CMK (cell line): ENCODE measurements at regions not wholly inside any gene's neighbourhood (a gene's known extent, or its start where the extent isn't known, plus 50 kb on each side); places are given as distances from the start of the nearest gene placed in this dataset.

Experiments used
- DNase-seq: peaks from one replicate; pipeline ENCODE4 v3.0.0-alpha.2; 2010; ENCODE audit warnings: low read depth

DNA sequence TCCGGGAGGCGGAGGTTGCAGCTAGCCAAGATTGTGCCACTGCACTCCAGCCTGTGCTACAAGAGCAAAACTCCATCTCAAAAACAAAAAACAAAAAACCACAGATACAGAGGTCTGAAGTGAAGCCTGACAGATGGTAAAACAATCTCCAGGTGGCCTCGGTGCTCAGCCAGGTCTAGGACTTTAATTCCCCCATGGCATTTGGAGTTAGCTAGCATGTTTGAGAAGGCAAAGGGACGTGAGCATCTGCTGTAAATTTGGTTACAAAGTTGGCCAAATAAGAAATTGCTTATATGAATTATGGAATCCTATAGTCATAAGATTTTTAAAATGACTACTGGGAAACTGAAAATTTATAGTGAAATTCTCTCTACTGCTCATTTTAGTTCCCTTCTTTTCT is 98.3 kb upstream of the FMN2 start:
- DNase-seq, result no peak

DNA sequence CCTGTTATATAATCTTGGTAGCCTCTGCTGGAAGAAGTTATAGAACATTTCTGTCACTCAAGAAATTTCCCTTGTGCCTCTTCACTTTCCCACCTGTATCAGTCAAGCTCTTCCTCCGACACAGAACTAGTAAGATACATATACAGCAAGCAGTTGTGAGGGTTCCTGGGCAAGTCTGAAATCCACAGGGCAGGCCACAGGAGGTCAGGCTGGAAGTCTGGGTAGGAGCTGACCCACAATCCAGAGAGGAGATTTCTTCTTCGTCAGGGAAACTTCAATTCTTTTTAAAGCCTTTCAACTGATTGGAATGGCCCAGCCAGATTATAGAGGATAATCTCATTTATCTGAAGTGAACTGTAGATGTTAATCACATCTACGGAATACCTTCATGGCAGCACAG is 96.4 kb upstream of the FMN2 start:
- no peak for DNase-seq

DNA sequence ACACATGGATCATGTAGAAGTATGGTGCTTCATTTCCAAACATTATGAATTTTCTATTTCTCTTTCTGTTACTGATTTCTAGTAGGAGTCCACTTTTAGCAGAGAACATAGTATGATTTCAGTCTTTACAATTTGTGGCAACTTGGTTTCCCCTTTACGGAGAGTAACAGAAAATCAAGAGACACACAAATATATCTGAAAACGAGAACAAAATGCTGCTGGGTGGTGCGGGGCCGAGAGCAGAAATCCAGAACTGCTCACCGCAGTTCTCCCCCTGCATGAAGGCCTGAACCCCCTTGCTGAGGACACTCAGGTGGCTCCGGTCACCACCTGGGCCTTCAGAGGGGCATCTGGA is 94.5 kb upstream of the FMN2 start:
- no peak for DNase-seq

DNA sequence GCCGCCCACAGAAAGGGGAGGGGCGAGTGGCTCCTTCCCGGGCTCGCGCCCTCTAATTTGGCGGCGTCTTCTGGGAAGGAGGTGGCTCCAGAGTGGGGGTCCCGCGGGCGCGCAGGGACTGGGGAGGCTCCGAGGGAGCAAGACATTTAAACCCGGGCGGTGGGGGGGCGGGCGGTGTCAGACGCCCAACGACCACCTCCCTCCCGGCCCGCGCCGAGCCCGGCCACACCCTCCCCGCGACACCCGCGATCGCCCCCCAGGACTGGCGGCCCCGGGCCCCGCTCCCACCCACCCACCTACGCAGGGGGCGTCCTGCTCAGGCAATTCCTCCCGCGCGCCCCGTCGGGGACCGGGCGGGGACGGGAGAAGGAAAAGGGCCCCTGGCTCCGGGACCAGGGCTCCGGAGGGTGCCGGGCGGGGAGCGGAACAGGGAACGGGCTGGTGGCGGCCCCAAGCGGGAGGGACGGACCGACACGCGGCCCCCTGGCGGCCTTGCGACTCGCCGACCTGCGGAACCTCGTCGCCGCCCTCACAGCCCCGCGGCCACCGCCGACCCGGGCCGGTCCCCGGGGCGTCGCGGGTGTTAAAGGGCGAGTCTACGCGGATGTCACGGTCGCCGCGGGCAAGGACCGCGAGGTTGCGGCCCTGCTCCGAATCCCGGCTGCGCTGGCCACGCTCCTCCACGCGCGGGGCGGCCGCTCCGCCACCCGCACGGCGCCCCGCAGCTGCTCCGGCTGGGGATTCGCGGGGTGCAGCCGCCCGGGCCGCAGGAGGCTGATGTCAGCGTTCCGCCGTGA is 94.0 kb upstream of the FMN2 start:
- DNase-seq, result no peak

DNA sequence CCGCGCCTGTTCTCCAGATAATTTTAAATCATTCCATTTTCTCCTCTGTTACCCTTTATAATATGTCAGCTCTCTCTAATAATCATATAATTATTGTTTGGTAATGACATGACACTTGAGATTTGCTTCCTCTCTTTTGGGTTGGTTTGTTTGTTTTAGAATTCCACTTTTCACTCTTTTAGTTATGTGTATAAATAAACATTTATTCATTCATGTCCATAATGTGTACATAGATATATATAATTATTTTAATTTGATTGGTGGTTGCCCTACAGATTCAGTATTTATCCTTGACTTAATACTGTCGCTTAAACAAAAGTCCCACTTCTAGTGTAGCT is 93.4 kb upstream of the FMN2 start:
- DNase-seq, result no peak

DNA sequence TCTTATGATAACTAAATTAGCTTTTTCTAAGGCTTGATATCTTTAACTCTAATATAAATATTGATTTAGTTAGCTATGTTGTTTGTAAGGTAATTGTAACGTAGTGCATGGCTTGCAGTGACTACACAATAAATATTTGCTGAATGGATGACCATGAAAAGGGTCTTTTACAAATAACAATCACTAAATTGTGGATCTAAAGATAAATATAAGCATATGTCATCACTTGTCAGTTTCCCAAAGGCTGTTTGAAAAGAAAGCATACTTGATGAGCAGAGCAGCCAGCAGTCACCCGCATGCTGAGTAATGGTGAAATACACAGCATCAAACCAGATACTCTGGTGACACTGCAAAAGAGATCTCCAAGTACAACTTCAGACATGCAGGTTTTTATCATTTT is 92.5 kb upstream of the FMN2 start:
- DNase-seq, result no peak

DNA sequence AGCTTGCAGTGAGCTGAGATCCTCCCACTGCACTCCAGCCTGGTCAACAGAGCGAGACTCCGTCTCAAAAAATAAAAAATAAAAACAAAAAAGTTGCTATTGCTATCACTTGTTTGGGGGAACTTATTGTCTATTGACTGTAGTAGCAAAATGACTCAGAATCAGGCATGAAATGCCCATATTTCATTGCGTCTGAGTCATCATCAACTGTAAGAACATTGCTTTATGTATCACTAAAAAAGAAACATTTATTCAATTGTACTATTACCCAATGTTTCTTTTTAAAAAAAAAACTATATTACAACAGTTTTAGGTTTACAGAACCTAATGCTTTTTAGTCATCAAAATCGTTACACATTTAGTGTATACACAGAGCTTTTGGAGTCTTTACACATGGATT is 91.0 kb upstream of the FMN2 start:
- no peak for DNase-seq

DNA sequence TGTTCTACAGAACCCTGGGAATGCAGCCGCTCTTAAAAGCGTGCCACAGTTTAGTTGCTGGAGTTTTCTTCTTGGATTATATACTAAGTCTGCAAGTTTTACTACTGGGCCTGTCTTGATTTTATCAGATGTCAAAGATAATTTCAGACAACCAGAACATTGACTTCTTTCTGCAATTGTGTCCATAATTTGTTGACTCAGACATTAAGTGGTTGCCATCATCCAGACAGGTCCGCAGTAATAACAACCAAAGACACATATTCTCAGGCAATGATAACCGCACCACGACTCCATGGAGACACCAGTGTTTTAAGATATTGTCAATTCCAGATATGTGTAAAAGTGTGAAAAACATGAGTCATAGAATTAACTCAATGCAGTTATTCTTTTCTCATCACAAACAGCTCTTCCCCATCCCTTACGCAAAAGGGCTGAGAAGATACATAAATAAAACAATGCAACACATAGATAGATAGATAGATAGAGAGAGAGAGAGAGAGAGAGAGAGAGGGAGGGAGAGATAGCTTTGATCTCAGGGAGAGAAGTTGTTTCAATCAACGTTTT is 90.4 kb upstream of the FMN2 start:
- no peak for DNase-seq

DNA sequence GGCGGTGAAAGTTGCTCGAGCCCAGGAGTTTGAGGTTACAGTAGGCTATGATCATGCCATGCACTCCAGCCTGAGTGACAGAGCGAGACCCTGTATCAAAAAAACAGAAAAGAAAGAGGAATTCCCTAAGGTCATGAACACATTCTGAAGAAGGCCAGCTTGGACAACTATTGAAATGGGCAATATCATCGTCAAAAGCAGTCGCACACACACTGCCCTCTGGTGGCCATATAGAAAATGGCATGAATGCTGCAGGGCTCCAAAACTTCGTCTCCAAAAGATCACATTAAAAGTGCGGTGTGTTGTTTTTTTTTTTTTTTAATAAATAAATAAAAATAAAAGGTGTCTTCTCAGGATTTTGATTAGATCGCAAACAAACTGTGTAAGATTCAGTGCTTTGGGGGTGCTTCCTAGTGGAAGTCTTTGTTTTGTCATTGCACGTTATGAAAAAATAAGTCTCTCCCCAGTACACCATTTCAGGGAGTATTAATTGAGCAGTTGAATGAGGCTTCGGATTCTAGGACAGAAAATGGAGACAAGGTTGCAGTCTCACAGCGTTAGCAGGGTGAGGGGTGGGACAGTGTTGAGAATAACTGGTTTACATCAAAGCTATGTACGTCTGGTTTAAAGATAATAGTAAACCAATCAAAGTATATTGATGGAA is 87.5 kb upstream of the FMN2 start:
- DNase-seq, result peak; percentile 15

DNA sequence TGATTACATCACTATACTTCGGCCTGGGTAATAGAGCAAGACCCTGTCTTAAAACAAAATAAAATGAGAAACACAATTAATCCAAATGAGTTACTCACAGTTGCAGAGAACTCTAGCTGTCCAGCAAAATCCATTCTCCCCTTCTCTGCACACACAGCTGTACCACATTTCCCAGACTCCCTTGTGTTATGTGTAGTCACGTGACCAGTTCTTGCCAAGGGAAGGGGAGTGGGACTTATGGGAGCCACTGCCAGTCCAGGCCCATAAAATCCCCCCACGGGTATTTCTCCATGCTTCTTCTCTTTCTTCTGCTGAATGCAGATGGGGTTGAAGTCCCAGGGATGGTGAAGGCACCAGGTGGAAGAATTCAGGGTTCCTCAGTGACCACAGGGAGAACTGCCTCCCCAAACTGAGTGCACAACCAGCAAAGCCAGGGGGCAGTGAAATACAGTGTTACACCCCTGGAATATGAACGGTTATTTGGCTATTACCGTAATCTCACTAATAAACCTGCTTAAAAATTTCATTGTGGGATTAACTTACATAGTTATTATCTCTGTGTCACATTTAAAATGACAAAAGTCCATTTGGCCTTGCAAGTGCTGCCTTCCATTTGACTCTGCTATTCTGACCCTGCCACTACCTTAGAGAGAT is 85.6 kb upstream of the FMN2 start:
- DNase-seq, result no peak

DNA sequence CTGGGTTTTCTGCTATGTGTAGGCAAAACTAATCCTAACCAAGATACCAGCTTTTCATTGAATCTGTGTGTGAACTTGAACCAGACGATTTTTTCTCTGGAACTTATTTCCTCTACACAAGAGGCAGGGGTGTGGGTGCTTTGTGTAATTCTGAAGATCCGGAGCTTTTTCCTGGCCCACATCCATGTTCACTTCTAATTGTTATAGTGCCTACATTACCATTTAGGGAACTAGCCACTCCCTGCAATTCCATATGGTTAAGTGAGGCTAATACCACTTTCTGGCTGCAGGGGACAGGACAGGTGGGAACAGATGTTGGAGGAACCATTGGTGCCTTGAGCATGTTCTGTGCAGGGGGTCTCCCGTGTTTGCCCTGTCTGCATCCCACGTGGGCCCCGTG is 83.4 kb upstream of the FMN2 start:
- no peak for DNase-seq

DNA sequence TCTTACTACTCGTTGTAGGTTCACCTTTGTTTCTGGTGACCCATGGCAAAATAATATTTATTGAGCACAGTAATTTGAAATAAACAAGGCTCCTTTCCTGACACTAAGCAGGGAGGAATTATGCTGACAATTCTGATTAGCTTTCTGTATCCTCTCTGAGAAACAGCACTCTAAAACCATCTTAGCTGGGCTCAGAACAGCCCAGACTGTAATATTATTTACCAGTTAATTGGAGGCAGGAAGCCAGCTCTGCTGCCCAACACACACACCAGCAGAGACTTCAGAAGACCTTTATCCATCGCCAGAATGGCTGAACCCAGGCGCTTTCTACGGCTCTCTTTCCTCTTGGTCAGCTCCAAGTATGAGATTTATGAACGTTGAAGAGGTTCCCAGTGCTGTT is 77.6 kb upstream of the FMN2 start:
- DNase-seq, result no peak

DNA sequence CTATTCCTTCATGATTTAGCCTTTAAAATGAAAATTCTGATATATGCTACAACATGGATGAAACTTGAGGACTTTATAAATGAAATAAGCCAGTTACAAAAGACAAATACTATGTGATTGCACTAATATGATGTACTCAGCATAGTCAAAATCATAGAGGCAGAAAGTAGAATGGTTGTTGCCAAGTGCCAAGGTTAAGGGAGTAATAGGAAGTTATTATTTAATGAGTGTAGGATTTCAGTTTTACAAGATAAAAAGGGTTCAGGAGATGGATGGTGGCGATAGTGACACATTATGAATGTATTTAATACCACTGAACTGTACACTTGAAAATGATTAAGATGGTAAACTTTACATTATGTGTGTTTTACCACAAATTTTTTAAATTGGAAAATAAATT is 73.1 kb upstream of the FMN2 start:
- DNase-seq, result no peak

DNA sequence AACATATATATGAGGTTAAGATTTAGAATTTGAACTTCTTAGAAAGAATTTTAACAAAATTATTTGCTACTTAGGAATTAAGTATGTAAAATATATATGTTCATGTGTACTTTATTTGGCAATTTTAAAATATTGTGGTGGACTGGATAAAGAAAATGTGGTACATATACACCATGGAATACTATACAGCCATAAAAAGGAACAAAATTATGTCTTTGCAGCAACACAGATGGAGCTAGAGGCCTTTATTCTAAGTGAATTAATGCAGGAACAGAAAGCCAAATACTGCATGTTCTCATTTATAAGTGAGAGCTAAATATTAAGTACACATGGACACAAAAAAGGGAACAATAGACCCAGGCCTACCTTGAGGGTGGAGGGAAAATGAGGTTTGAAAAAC is 72.2 kb upstream of the FMN2 start:
- no peak for DNase-seq

DNA sequence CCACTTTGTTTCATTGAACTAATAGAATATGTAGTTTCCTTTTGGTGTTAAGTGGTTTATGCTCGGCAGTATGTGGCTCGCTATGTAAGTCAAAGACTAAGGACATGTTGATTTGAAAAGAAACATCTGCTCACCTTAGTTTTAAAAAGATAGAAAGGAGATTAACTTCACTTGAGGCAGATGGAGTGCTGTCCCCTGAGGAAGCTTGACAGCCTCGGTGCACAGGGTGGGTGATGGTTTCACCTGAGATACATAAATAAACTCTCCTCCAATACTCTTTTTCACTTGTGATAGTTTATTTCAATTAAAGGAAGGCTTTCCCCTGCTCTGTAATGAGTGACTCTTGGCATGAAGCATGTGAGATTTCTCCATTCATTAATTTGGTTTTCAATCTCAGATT is 70.8 kb upstream of the FMN2 start:
- DNase-seq, result no peak

DNA sequence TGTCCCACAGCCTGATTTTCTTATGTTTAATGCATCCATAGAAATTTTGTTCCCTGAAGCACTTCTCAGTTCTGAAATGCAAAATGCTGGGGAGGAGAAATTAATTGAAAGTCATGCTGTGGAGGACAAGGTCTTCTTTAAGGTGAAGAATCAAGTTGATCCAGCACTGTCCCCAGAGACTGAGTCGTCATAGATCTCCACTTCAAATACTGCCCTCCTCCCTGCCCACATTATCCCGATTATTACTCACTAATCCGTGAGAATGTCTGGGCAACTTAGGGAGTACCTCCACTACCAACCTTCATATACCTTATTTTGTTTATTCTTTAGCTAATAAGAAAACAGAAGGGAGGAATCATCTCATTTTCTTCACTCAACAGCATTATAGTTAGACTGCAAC is 70.0 kb upstream of the FMN2 start:
- no peak for DNase-seq

DNA sequence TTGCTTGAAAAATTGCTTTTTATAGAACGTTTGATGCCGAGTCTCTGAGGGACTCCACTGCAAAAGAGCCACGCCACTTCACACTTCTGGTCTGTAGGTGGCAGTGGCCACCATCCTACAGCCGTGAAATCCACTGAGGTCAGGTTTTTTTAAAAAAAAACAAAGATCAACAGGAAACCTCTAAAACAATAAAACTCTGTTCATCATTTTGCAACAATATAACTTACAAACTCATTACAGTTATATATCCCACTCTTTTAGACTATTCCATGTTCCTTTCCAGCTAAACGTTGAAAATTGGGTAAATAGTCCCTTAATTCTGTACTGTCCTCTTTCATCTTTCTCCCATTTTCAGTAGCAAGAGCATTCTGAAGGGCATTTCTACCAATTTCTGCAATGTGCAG is 64.6 kb upstream of the FMN2 start:
- DNase-seq, result no peak

DNA sequence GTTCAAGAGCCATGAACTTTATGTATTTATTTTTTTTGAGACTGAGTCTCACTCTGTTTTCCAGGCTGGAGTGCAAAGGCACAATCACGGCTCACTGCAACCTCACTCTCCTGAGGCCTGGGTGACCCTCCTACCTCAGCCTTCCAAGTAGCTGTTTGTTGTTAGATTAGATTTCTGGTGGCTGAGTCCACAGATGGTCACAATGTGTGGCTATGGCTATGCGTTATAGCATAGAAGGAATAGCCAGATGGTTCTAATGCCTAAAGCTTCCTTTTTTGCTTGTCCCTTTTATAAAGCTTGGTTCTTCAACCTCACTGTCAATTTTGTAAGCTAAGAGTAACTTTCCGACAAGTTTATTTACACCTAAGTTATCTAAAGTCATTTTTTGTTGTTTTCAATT is 62.3 kb upstream of the FMN2 start:
- DNase-seq, result no peak

DNA sequence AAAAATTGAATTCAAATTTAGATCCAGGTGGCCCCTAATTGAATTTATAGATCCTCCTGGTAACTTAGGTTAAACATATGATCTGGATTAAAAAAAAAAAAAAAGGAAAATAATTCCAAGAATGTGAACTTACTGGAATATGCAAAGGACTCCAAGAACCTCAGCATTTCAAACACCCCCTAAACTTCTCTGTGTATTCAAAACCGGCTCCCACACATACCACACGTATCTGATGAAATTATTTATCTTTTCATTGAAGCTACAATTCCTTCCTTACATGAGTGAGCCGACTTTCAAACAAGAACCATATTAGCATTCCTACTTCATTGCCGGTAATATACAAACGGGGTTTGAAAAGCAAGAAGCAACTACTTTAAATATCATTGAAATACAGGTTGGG is 61.4 kb upstream of the FMN2 start:
- DNase-seq, result no peak

DNA sequence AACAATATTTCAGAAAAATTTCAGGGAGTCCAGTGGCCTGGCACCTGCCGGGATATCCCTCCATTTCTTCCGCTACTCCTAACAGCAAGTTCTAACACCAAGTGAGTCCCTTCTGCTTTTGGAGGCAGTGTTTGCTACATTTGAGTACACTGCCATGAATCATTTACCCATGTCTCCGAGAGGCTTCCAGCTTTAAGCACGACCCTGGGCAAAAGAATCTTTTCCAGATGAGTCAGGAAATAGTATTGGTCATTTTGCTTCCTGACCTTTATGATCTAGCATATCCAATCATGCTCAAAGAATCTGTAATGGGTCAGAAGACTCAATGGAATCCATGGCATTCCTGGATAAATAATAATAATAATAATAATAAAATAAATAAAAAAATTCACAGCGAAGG is 60.7 kb upstream of the FMN2 start:
- DNase-seq, result no peak

DNA sequence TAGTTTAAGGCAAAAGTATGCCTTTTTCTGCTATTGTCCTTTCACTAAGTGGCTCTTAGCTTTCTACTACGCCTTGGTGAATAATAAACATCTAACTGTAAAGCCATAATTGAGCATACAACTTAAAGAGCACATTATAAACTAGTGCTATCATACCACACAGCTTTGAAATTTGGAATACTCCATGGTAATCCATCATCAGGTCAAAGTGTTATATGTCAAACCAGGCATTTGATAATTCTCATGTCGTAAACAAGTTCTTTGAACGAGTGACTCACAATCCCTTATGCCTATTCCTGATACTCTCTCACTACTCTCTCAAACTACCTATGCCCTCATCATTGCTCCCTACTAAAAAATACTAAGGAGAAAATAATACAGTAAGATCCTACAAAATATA is 60.3 kb upstream of the FMN2 start:
- DNase-seq, result no peak

DNA sequence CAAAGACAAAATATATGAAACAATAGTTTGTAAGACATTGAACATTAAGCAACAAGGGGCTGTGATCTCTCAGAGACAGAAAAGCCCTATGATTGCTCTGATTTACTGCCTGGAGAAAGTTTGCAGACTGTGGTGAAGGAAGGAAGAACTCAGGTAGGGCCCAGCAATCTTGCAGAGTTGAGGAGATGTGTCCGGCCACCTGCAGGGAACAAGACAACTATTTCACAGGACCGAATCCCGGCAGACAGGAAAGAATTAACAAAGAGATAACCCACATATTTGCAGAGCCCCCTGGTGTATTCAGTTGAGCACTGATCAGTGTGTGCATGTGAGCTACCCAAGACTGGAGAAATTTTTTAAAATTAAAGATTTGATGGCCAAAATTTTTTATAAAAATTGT is 58.3 kb upstream of the FMN2 start:
- DNase-seq, result no peak

DNA sequence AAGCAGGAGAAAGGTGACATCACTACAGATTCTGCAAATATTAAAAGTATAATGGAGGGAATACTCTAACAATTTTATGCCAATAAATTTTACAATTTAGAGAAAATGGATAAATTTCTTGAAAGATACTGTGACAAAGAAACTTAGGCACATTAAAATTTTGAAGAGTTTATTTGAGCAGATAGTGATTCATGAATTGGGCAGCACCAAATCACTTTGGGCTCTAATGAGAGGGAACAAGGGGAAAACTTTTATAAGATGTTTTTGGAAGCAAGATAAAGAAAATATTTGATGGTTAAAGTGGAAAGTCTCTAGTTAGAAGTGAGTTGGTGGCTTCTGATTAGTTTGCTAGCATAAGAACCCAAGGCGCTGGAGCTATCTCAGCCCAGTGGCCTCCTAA is 55.2 kb upstream of the FMN2 start:
- no peak for DNase-seq
